ENCODE measurements at regions not wholly inside any gene's neighbourhood (a gene's known extent, or its start where the extent isn't known, plus 50 kb on each side); places are given as distances from the start of the nearest gene placed in this dataset.

DNA sequence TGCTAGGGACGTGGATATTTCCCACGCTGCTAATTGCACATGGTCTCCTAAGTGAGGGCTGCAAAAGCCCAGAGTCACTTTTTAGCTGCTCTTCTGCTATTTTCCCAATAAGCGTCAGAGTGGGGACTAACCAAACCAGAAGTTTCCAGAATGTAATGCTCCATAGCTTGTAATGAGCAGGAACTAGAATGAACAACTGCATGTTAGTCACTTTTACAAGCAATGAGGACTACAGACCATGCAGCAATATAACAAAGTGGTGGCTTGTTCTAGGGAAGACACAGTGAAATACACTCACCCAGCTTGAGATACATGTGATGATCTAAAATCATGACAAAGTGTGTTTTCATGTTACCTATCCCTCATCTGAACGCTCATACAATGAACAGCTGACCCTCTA, 314.1 kb upstream of the SGK1 start:
- no peaks in the 10 kb centered on the region for H3K79me2 ChIP-seq (ENCODE audit: low read length)
- H4K20me1 ChIP-seq (ENCODE audit: insufficient read depth, low read length): no peaks in the 10 kb centered on the region
- H3K27me3 ChIP-seq (replicated peaks; ENCODE audit: insufficient read depth, low read length): no peaks in the 10 kb centered on the region
- H3K36me3 ChIP-seq (replicated peaks; ENCODE audit: insufficient read depth, low read length): no peaks in the 10 kb centered on the region
- no peak overlapping the region for H2AFZ ChIP-seq (ENCODE audit: low read length)
- H3K9me3 ChIP-seq (replicated peaks; ENCODE audit: insufficient read depth, low read length): no peaks in the 10 kb centered on the region
- H3K9ac ChIP-seq (ENCODE audit: low read length): no peak overlapping the region
- no peak for DNase-seq
- no peak overlapping the region for H3K27ac ChIP-seq (ENCODE audit: low read length)
- peaks cover 31% of the 10 kb centered on the region for H3K4me1 ChIP-seq (ENCODE audit: low read length)
- no peak overlapping the region for H3K4me2 ChIP-seq (ENCODE audit: low read depth, low read length)
- H3K9me2 ChIP-seq (replicated peaks; ENCODE audit: insufficient read depth, low read length): no peaks in the 10 kb centered on the region
- TF ChIP-seq EZH2phosphoT487 (IDR thresholded peaks at IDR 0.05; ENCODE audit: low read length) (no peak), EZH2 (optimal IDR thresholded peaks at IDR 0.05; ENCODE audit: low read depth, low read length) (no peak)
- TF ChIP-seq, protein P1, sequence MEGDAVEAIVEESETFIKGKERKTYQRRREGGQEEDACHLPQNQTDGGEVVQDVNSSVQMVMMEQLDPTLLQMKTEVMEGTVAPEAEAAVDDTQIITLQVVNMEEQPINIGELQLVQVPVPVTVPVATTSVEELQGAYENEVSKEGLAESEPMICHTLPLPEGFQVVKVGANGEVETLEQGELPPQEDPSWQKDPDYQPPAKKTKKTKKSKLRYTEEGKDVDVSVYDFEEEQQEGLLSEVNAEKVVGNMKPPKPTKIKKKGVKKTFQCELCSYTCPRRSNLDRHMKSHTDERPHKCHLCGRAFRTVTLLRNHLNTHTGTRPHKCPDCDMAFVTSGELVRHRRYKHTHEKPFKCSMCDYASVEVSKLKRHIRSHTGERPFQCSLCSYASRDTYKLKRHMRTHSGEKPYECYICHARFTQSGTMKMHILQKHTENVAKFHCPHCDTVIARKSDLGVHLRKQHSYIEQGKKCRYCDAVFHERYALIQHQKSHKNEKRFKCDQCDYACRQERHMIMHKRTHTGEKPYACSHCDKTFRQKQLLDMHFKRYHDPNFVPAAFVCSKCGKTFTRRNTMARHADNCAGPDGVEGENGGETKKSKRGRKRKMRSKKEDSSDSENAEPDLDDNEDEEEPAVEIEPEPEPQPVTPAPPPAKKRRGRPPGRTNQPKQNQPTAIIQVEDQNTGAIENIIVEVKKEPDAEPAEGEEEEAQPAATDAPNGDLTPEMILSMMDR (IDR thresholded peaks at IDR 0.05; ENCODE audit: low read length): no peak
- peaks cover 14% of the 10 kb centered on the region for H3F3A ChIP-seq (ENCODE audit: insufficient read depth, low read length)
- H3K4me3 ChIP-seq (ENCODE audit: low read length): no peak overlapping the region

DNA sequence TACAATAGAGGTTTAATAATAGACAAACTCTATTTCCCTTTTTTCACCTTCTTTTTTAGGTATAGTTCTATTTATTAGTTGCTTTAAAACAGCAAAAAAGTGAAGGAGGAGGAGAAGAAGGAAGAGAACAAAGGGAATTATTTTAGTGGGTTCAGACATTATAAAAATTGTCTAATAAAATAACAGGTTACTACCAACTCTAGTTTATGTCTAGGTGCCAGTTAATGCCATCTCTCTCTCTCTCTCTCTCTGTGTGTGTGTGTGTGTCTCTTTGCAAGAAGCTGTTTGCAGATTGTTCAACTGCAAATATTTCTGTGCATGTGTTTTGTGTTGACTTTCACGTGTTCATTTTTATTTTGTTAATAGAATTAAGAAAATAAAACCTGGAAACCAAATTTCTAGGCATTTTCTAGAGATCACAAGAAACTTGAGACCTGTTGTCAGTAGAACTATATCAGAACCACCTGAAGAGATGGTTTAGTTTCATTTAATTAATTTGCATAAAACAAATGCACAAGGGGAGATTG, 313.5 kb upstream of the SGK1 start:
- Histone ChIP-seq H3K9me3 (replicated peaks; ENCODE audit: insufficient read depth, low read length) (no peaks in the 10 kb centered on the region), H3F3A (ENCODE audit: insufficient read depth, low read length) (peaks cover 9% of the 10 kb centered on the region), H3K4me2 (ENCODE audit: low read depth, low read length) (no peak overlapping the region), H3K27me3 (replicated peaks; ENCODE audit: insufficient read depth, low read length) (no peaks in the 10 kb centered on the region), H2AFZ (ENCODE audit: low read length) (no peak overlapping the region), H3K9me2 (replicated peaks; ENCODE audit: insufficient read depth, low read length) (no peaks in the 10 kb centered on the region), H3K79me2 (ENCODE audit: low read length) (no peaks in the 10 kb centered on the region), H3K9ac (ENCODE audit: low read length) (no peak overlapping the region), H4K20me1 (ENCODE audit: insufficient read depth, low read length) (no peaks in the 10 kb centered on the region), H3K36me3 (replicated peaks; ENCODE audit: insufficient read depth, low read length) (no peaks in the 10 kb centered on the region), H3K27ac (ENCODE audit: low read length) (no peak overlapping the region), H3K4me1 (ENCODE audit: low read length) (peaks cover 29% of the 10 kb centered on the region), H3K4me3 (ENCODE audit: low read length) (no peak overlapping the region)
- TF ChIP-seq, protein P1 (IDR thresholded peaks at IDR 0.05; ENCODE audit: low read length): no peak
- no peak for TF ChIP-seq EZH2phosphoT487 (IDR thresholded peaks at IDR 0.05; ENCODE audit: low read length)
- TF ChIP-seq EZH2 (optimal IDR thresholded peaks at IDR 0.05; ENCODE audit: low read depth, low read length): no peak
- DNase-seq: no peak

DNA sequence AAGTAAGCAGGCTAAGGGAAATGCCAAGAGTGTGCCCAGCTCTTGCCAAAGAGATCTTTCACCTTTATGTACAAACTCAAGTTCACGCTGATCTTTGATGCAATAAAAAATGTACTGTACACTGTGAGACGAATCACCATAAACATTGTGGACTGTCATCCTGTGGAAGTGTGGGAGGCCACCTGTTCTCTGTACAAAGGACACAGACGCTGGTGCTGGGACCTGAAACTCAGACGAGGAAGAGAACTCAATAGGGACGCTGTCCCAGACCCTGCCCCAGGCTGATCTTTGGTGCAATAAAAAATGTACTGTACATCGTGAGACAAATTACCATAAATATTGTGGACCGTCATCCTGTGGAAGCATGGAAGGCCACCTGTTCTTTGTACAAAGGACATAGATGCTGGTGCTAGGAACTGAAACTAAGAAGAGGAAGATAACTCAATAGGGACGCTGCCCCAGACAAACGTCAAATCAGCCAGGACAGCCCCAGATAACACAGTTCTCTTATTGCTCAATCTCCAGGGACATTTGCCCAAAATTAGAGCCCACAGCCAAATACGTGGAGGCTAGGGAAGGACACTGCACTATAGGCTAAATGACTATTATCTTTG, 312.7 kb upstream of the SGK1 start:
- peak overlapping the region; percentile 38 for H2AFZ ChIP-seq (ENCODE audit: low read length)
- H3K27ac ChIP-seq (ENCODE audit: low read length): peak overlapping the region; percentile 26; the same call in 1 of the 2 replicates
- H3K9ac ChIP-seq (ENCODE audit: low read length): no peak overlapping the region
- H3K36me3 ChIP-seq (replicated peaks; ENCODE audit: insufficient read depth, low read length): no peaks in the 10 kb centered on the region
- H3F3A ChIP-seq (ENCODE audit: insufficient read depth, low read length): 0 out of 2 replicates have a peak, but pooled peaks cover 4% of the 10 kb centered on the region
- H3K4me2 ChIP-seq (ENCODE audit: low read depth, low read length): peak overlapping the region; percentile 71
- TF ChIP-seq, protein P1 (IDR thresholded peaks at IDR 0.05; ENCODE audit: low read length): no peak
- no peak for TF ChIP-seq EZH2 (optimal IDR thresholded peaks at IDR 0.05; ENCODE audit: low read depth, low read length)
- TF ChIP-seq EZH2phosphoT487 (IDR thresholded peaks at IDR 0.05; ENCODE audit: low read length): no peak
- no peaks in the 10 kb centered on the region for H3K9me3 ChIP-seq (replicated peaks; ENCODE audit: insufficient read depth, low read length)
- H3K9me2 ChIP-seq (replicated peaks; ENCODE audit: insufficient read depth, low read length): no peaks in the 10 kb centered on the region
- H4K20me1 ChIP-seq (ENCODE audit: insufficient read depth, low read length): no peaks in the 10 kb centered on the region
- H3K27me3 ChIP-seq (replicated peaks; ENCODE audit: insufficient read depth, low read length): no peaks in the 10 kb centered on the region
- H3K4me1 ChIP-seq (ENCODE audit: low read length): peaks cover 21% of the 10 kb centered on the region
- no peaks in the 10 kb centered on the region for H3K79me2 ChIP-seq (ENCODE audit: low read length)
- DNase-seq: peak; percentile 50
- peak overlapping the region; percentile 19 for H3K4me3 ChIP-seq (ENCODE audit: low read length)
